ENCODE measurements at regions not wholly inside any gene's neighbourhood (a gene's known extent, or its start where the extent isn't known, plus 50 kb on each side); places are given as distances from the start of the nearest gene placed in this dataset.

- Histone ChIP-seq H3K4me3 (no peak overlapping the region), H3K27ac (no peak overlapping the region), H3K9ac (ENCODE audit: low read depth in 2 of 2, low read length in 2 of 2) (no peak overlapping the region), H3K36me3 (no peaks in the 10 kb centered on the region), H3K9me3 (no peaks in the 10 kb centered on the region), H3K27me3 (no peaks in the 10 kb centered on the region), H3K4me1 (no peaks in the 10 kb centered on the region)
- DNase-seq = no peak
- intact Hi-C loops (cut with DNase I) = no loop called here
- no peak for TF ChIP-seq CTCF (IDR thresholded peaks at IDR 0.05)
These were observed 95.9 kb upstream of the TRPC3 start for GRCh38 chr4:122047456-122048425.

DNA sequence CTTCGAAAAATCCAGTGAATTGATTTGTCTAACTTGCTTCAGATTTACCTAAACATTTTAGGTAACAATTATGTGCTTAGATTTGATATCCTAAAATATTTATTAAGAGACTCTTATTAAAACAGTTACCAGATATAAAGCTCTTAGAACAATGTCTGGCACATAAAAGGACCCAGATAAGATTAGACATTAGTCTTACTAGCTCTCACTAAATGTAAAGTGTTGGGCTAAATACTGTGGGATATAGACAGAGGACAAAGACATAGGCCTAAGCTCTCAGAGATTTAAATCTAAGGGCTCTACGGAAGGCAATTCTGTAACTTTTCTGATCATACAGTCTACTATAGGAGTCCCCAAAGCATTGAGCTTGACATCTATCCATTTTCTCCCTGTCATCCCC, 94.4 kb upstream of the TRPC3 start:
- Histone ChIP-seq H3K4me3 (no peak overlapping the region), H3K27me3 (no peaks in the 10 kb centered on the region), H3K27ac (no peak overlapping the region), H3K9ac (ENCODE audit: low read depth in 2 of 2, low read length in 2 of 2) (no peak overlapping the region), H3K9me3 (no peaks in the 10 kb centered on the region), H3K4me1 (no peaks in the 10 kb centered on the region), H3K36me3 (no peaks in the 10 kb centered on the region)
- intact Hi-C loops (cut with DNase I) = no loop called here
- no peak for TF ChIP-seq CTCF (IDR thresholded peaks at IDR 0.05)
- DNase-seq = no peak

- H3K27me3 ChIP-seq = no peaks in the 10 kb centered on the region
These were observed 93.7 kb upstream of the TRPC3 start for GRCh38 chr4:122045533-122045932.

DNA sequence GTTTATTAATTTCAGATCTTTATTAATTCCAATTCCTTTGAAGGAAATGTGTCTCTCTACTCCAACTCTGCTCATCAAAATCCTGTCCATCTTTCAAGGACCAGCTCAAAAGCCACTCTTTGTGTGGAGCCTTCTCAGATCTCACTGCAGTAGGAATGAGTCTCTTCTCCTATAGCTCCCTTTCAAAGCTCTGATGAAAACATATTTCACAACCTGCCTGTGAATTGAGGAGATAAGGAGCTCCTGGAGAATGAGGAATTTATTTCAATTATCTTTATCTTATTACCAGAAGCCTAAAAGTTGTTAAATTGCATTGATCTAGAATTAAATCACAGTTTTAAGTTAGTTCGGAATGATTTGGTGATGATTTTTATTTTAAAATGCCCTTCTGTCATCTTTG, 92.6 kb upstream of the TRPC3 start:
- intact Hi-C loops (cut with DNase I) = no loop called here
- no peak for TF ChIP-seq CTCF (IDR thresholded peaks at IDR 0.05)
- Histone ChIP-seq H3K27me3 (no peaks in the 10 kb centered on the region), H3K36me3 (no peaks in the 10 kb centered on the region), H3K4me1 (no peaks in the 10 kb centered on the region), H3K4me3 (no peak overlapping the region), H3K9ac (ENCODE audit: low read depth in 2 of 2, low read length in 2 of 2) (no peak overlapping the region), H3K9me3 (no peaks in the 10 kb centered on the region), H3K27ac (no peak overlapping the region)
- DNase-seq = no peak

More at GRCh38 chr4:122045533-122045932, 93.7 kb upstream of the TRPC3 start:
- no peak overlapping the region for H3K9ac ChIP-seq (ENCODE audit: low read depth in 2 of 2, low read length in 2 of 2)
- H3K36me3 ChIP-seq = no peaks in the 10 kb centered on the region
- no peaks in the 10 kb centered on the region for H3K9me3 ChIP-seq
- no peak overlapping the region for H3K27ac ChIP-seq
- no peaks in the 10 kb centered on the region for H3K4me1 ChIP-seq
- intact Hi-C loops (cut with DNase I) = no loop called here
- DNase-seq = no peak
- no peak for TF ChIP-seq CTCF (IDR thresholded peaks at IDR 0.05)
- no peak overlapping the region for H3K4me3 ChIP-seq

DNA sequence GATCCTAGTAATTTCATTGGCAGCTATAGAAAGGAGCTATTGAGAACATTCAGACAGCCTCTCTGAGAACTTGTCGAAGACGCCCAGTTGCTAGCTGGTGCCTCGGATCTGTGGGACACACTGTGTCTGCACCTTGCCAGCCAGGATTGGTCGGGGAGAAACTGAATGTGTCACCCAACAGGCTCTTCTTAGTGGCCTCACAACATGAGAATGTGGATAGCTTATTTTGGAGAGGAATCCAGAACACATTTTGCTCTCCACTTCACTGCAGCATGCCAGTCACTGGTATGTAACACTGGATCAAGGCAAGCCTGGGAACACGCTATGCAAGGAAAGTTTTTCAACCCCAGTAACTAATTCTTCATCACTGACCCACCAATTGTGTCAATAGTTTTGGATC, 89.5 kb upstream of the TRPC3 start:
- H3K4me1 ChIP-seq = no peaks in the 10 kb centered on the region
- H3K27me3 ChIP-seq = no peaks in the 10 kb centered on the region
- H3K36me3 ChIP-seq = no peaks in the 10 kb centered on the region
- no peak overlapping the region for H3K4me3 ChIP-seq
- H3K9ac ChIP-seq (ENCODE audit: low read depth in 2 of 2, low read length in 2 of 2) = no peak overlapping the region
- no peak overlapping the region for H3K27ac ChIP-seq
- TF ChIP-seq CTCF (IDR thresholded peaks at IDR 0.05) = no peak
- no peak for DNase-seq
- H3K9me3 ChIP-seq = no peaks in the 10 kb centered on the region
- intact Hi-C loops (cut with DNase I) = no loop called here

Measured in colonic mucosa (tissue), 4 donors.